Chondrocyte (in vitro differentiated cells): ENCODE measurements at regions not wholly inside any gene's neighbourhood (a gene's known extent, or its start where the extent isn't known, plus 50 kb on each side); places are given as distances from the start of the nearest gene placed in this dataset.

Experiments used
- DNase-seq: peaks from one replicate; pipeline ENCODE4 v3.0.0; 2021; ENCODE audit warnings: mixed read lengths, low spot score
- H3K27ac Mint-ChIP-seq: one replicate; pipeline ENCODE4 v1.8.0; 2021; ENCODE audit warnings: mild to moderate bottlenecking, moderate library complexity, mixed read lengths; ENCODE audit not compliant: unreplicated experiment
- H3K27me3 Mint-ChIP-seq: 2 replicates; pipeline ENCODE4 v1.8.0; 2021; ENCODE audit warnings: low read depth, mixed read lengths
- H3K36me3 Mint-ChIP-seq: 2 replicates; pipeline ENCODE4 v1.8.0; 2021; ENCODE audit warnings: low read depth, mixed read lengths
- H3K4me1 Mint-ChIP-seq: 2 replicates; pipeline ENCODE4 v1.8.0; 2021; ENCODE audit warnings: low read depth, mild to moderate bottlenecking, mixed read lengths
- H3K4me3 Mint-ChIP-seq: one replicate; pipeline ENCODE4 v1.8.0; 2021; ENCODE audit warnings: mild to moderate bottlenecking, moderate library complexity, mixed read lengths; ENCODE audit not compliant: unreplicated experiment
- H3K9me3 Mint-ChIP-seq: 2 replicates; pipeline ENCODE4 v1.8.0; 2021; ENCODE audit warnings: low read depth, mixed read lengths
- TF ChIP-seq, protein P1 (sequence below): fragments of 200-600 bp; sonication (generic); IDR thresholded peaks from 2 replicates; pipeline ENCODE4 v1.5.0; 2021; ENCODE audit warnings: antibody characterized with exemption, mild to moderate bottlenecking, moderate library complexity

DNA sequence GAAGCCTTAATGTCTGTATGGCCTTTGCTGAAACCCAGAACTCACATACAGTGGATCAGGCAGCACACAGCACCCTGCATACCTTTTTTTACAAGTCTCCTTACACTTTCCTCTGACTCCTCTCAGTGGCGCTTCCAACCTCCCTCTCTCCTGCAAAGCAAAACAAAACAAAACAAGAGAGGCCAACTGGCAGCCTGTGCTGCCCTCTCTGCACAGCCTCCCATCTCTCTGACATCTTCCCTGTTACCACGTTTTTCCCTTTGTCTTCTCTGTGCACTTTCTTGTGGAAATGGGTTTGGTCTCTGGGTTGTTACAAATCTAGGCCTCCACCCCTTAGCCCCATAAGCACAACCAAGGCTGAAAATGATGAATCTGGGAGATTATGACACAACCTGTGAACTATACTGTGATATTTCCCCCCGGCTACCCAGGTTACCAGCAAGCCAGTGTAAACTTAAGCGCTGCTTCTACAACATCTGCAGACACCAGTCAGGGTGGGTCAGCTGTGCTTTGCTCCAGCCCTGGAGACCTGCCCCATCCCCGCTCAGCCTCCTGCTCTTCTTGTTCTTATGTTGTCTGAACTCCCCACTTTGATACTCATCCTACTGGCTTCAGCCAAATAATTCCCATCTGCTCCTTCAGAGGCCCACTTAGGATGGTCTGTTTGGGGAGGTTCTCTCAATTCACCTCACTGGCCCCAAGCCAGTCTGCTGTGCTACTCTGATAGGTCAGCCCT lies 54.9 kb upstream of the FMOD start:
- Mint-ChIP-seq H3K4me3 (no peak overlapping the region), H3K27ac (peak overlapping the region; percentile 69), H3K9me3 (no peaks in the 10 kb centered on the region), H3K36me3 (peaks cover 2% of the 10 kb centered on the region), H3K27me3 (no peaks in the 10 kb centered on the region), H3K4me1 (peaks cover 70% of the 10 kb centered on the region)
- TF ChIP-seq, protein P1, sequence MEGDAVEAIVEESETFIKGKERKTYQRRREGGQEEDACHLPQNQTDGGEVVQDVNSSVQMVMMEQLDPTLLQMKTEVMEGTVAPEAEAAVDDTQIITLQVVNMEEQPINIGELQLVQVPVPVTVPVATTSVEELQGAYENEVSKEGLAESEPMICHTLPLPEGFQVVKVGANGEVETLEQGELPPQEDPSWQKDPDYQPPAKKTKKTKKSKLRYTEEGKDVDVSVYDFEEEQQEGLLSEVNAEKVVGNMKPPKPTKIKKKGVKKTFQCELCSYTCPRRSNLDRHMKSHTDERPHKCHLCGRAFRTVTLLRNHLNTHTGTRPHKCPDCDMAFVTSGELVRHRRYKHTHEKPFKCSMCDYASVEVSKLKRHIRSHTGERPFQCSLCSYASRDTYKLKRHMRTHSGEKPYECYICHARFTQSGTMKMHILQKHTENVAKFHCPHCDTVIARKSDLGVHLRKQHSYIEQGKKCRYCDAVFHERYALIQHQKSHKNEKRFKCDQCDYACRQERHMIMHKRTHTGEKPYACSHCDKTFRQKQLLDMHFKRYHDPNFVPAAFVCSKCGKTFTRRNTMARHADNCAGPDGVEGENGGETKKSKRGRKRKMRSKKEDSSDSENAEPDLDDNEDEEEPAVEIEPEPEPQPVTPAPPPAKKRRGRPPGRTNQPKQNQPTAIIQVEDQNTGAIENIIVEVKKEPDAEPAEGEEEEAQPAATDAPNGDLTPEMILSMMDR = no peak
- no peak for DNase-seq

DNA sequence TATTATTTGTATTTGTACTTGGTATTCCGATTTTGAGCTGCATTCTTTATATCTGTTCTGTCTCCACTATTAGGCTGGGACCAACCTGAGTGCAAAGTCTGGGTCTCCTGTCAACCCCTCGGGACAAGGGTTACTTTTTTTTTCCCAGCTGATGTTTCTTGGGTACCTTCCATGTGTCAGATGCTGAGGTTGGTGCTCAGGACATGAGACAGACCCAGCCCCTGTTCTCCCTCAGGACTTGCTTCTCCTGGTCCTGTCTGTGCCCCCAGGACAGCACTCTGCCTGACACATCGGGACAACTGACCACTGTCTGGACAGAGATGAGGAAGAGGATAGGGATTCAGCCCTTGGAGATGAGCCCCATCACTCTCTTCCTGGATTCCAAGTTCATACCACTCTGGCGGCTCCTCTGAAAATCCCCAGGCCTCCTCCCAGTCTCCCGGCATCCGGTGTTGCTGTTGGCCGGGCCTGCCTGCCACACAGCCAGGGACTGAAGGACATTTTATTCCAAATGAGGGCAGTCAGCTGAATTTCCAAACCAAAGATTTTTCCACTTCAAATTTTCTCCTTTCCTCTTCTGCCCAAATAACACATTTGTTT lies 55.6 kb upstream of the FMOD start:
- peak overlapping the region; percentile 91 for H3K27ac Mint-ChIP-seq
- no peaks in the 10 kb centered on the region for H3K9me3 Mint-ChIP-seq
- no peaks in the 10 kb centered on the region for H3K27me3 Mint-ChIP-seq
- no peak for DNase-seq
- TF ChIP-seq, protein P1 = no peak
- peaks cover 65% of the 10 kb centered on the region for H3K4me1 Mint-ChIP-seq
- no peak overlapping the region for H3K4me3 Mint-ChIP-seq
- peaks cover 2% of the 10 kb centered on the region for H3K36me3 Mint-ChIP-seq

DNA sequence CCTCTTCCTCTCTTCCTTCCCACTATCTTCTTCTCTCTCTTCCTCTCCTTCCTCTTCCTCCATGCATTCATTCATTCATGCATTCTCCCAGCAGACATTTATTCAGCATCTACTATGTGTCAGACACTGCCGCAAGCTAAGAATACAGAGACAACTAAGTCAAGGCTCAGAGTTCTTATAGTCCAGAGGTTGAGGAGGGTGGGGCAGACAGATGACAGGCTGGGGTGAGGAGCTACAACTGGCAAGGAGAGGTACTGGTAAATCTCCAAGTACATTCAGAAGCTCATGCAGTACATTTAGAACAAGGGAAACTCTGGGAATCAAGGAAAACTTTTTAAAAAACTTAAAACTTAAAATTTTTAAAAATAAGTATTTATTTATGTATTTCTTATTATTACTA lies 56.4 kb upstream of the FMOD start:
- no peak overlapping the region for H3K4me3 Mint-ChIP-seq
- H3K4me1 Mint-ChIP-seq = peaks cover 59% of the 10 kb centered on the region
- H3K27me3 Mint-ChIP-seq = no peaks in the 10 kb centered on the region
- no peaks in the 10 kb centered on the region for H3K9me3 Mint-ChIP-seq
- peak overlapping the region; percentile 91 for H3K27ac Mint-ChIP-seq
- TF ChIP-seq, protein P1 = no peak
- DNase-seq = no peak
- H3K36me3 Mint-ChIP-seq = peaks cover 2% of the 10 kb centered on the region

DNA sequence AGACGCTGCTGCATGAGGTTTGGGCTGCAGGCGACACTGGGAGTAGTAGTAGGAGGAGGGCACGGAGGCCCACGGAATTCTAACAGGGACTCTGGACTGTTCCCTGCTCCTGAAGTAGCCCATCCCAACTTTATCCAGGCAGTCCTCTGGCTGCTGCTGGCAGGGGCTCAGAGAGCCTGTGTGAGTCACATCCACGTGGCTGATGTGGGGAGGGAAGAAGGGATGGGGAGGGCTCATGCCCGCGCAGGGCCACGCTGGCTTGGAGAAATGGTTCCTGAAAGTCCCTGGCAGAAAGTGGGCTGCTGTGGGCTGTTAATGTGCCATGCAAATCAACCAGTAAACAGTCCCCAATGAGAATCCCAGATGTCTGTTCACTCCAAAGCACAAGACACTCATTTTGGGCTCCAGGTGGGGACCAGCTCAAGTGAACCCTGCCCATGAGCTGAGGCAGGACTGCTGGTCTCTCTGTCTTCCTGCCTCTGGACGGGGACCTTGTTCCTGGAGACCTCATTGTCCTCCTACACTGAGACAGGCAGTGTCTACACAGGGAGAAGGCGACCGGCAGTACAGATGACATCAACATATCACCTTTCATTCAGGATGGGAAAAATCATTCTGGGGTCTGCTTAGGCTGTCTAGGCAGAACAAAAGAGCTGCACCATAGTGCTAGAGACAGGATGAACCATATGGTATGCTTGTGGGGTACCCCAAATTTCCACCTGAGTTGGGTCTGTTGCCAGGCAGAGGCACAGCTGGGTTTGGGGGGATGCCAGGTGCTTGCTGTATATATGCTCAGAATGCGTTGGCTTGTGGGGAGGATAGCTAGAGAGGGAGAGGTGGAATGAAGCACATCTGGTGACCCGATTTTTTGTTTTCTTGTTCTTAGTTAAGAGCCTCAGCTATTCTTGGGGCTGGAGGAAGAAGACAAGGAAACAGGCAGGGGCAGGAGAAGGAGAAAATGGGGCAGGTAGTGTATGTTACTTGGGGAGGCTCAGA lies 57.9 kb upstream of the FMOD start:
- H3K4me3 Mint-ChIP-seq = no peak overlapping the region
- H3K4me1 Mint-ChIP-seq = peaks cover 44% of the 10 kb centered on the region
- H3K9me3 Mint-ChIP-seq = peaks cover 11% of the 10 kb centered on the region
- TF ChIP-seq, protein P1 = no peak
- peak overlapping the region; percentile 70 for H3K27ac Mint-ChIP-seq
- DNase-seq = no peak
- H3K36me3 Mint-ChIP-seq = peaks cover 5% of the 10 kb centered on the region
- H3K27me3 Mint-ChIP-seq = no peaks in the 10 kb centered on the region
